Right renal pelvis (tissue), 4 donors: ENCODE measurements at regions not wholly inside any gene's neighbourhood (a gene's known extent, or its start where the extent isn't known, plus 50 kb on each side); places are given as distances from the start of the nearest gene placed in this dataset.
"Not testable (repeated sequence)": the region's sequence is repeated elsewhere in the genome, so short reads cannot be mapped to it uniquely, and the experiment has no call there.

Experiments
- DNase-seq, 4 donors: peaks; one replicate each; pipeline ENCODE4 v3.0.0-alpha.2; 2013; ENCODE audit warnings: low read depth in 4 of 4, low spot score in 3 of 4, missing footprints in 1 of 4

- no peak for DNase-seq
Observed at GRCh38 chr6:155589190-155589589, 133.6 kb upstream of the NOX3 start.

GRCh38 chr6:155587817-155588216 lies 132.2 kb upstream of the NOX3 start:
- DNase-seq: no peak

- DNase-seq: no peak
Observed at GRCh38 chr6:155586090-155586489, 130.5 kb upstream of the NOX3 start.

GRCh38 chr6:155584006-155584405 lies 128.4 kb upstream of the NOX3 start:
- no peak for DNase-seq

DNA sequence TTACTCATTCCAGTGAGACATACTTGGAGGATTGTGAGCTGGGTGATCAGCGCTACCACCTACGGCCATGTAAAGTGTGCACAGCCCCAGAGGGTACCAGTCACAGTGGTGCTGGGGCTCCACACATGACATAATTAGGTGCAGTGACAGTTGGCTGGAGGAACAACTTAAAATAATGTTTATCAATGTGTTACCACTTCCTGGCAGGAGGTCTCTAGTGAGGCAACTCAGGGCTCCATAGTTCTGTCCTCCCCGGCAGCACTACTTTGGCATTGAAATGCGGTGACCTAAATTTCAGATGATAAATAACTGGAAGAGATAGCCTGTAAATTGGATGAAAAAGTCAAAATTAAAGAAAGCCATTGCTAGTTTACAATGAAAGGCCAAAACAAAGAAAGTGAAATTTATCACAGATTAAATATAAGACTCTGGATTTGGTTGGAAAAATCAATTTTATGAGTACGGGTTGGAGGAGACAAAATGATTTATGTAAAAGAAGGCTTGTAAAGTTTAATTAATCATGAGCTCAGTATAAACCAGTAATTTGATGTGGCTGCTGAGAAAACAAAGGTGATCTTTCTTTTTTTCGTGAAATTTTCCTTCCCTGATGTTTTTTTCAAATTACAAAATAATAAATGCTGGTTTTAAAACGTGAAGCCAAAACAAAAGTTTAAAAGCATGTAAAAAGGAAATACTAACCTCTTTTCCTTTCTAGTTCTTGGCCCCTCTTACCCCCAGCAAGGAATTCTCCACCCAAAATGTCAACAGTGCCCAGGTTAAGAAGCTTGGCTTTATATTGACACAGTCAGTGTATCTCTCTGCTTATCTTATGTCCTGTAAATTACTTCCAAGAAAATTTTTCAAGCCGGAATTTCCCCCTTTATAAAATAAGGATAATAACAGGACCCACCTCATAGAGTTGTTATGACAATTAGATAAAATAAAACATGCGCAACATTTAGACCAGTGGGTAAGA lies 126.7 kb upstream of the NOX3 start:
- no peak for DNase-seq

GRCh38 chr6:155580904-155581303 lies 125.3 kb upstream of the NOX3 start:
- no peak for DNase-seq

DNA sequence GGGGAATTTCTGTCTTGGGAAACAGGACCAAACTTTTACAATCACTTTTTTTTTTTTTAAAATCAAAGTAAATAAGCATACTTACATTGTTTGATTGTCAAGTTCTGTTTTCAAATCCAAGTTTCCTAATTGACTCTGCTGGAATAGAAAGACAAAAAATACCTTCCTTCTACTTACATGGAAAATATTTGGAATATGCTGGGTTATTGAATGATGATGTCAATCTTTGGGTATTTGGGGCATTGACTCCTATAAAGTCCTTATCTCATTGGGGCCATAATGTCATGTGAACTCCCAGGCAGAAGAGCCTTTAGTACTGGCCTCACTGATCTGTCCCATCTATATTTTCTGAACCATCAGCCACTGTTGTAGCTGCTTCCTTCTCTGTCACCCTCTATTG lies 122.6 kb upstream of the NOX3 start:
- DNase-seq: no peak

GRCh38 chr6:155561966-155562364 lies 106.3 kb upstream of the NOX3 start:
- DNase-seq: no peak

GRCh38 chr6:155561257-155561965 lies 105.8 kb upstream of the NOX3 start:
- no peak for DNase-seq

DNA sequence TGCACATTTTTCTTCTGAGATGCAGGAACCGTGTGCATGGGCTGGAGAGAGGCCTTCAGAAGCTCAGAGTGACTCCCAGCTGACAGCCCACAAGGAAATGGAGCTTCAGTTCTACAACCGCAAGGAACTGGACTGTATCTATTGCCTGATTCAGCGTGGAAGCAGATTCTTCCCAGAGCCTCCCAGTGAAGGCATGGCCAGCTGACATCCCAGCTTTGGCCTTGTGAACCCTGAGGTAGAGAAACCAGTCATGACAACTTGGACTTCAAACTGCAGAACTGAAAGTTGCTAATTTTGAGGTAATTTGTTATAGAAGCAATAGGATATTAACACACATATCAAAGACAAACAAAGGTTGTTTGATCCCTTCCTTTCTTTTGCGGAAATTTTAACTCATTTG lies 94.3 kb upstream of the NOX3 start:
- DNase-seq: no peak

- no peak for DNase-seq
Observed at GRCh38 chr6:155549028-155549798, 93.6 kb upstream of the NOX3 start.

GRCh38 chr6:155548576-155548975 lies 92.9 kb upstream of the NOX3 start:
- no peak for DNase-seq

- no peak for DNase-seq
Observed at GRCh38 chr6:155544677-155545076, 89.0 kb upstream of the NOX3 start.

DNA sequence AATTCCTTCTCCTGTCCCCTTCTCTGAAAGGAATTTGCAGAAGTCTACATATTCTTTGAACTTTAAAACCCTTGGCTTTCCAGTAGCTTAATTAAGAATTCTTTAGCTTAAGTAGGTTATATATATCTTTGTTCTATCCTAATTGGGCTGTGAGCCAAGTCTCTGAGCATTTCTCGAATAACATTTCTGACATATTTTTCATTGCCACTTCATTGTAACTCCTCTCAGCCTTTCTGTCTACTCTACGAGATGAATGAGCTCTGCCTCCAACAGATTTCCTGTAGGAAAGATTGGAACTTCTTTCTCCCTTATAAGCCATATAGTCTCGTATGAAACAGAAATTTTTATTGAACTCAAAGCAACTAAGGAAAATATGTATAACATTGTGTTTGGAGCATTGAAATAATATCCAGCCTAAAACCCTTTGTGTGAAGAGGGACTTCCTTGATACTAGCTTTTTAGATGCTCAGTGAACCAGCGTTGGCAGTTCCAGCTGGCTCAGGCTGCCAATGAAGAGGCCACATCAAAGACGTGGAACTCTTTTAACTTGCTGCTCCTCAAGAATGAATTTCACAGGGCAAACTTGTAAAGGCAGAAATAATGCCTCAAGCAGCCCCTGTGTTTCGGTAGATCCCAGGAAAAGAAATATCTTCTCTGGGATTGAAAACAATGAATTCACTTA lies 87.7 kb upstream of the NOX3 start:
- DNase-seq: no peak

DNA sequence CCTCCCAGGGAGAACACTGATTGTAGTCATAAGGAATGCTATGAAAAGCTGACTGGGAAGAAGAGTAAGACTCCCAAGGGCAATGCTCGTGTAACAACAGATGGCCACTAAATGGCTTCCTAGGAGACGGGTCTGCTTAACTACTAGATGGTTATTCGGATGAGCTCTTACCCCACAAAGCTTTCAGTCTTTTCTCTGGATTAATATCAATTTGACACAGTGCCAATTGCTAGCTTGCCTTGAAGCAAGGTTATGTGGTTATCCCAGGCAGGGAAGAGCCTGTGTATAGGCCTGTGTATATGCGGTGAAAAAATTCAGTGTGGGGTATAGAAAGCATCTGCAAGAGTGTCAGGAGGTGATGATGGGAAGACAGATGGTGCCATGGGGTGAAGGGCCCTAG lies 86.4 kb upstream of the NOX3 start:
- no peak for DNase-seq

DNA sequence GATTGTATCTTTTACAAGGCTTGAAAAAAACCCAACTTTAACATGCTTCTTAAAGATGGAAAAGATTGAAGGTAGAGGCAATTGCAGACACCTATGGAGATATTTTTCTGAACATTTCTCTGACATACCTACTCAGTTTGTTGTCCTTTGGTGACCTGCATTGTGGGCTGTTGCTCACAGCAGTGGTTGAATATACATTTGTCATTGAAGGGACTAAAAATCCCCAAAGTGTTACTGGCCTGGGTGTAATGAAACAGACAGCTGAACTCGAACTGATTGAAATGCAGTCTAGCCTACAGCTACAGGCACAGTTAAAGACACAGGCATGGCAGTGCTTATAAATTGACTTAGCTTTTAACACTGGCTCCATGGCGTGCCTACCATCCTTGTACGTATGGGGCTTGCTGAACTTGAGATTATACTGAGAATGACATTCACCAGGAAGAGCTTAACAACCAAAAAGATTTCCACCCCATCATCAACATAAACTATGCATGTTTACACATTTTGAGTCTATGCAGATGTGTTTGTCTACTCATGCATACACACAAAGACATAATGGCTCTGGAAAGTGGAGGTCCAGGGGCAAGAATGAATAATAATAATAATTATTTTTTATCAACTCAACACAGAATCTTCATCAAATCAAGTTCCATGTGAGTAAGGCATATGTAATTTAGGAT lies 83.2 kb upstream of the NOX3 start:
- no peak for DNase-seq

- DNase-seq: no peak
Observed at GRCh38 chr6:155534678-155535077, 79.0 kb upstream of the NOX3 start.

DNA sequence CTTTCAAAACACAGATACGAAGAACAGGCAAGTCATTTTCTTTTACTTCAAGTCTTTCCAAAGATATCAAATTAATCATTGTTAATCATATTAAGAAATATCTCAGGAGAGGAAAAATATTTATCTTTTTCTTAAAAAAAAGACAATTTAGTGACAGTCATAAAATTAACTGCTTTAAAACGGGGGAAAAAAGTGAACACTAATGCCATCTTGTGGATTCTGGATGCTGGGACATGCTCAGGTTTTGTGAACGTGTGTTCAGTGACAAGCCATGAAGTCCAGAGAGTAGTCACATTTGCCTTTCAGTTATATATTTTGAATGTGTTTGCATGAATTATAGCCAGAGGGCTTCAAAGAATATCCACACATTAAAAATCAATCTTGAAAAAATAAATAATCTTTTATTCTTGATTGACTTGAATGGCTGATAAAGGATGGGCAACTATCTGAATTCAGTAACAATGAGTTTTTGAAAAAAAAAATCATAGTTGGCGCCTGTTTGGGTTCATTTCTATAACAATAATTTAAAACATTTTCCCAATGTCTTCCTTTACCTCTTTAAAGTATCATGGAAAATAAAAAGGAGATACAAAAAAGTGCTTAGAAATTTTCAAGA lies 74.7 kb upstream of the NOX3 start:
- DNase-seq: no peak

- not testable (repeated sequence) for DNase-seq
Observed at GRCh38 chr6:155529814-155530213, 74.2 kb upstream of the NOX3 start.
